Naive thymus-derived CD4-positive, alpha-beta T cell (primary cell): ENCODE measurements at regions not wholly inside any gene's neighbourhood (a gene's known extent, or its start where the extent isn't known, plus 50 kb on each side); places are given as distances from the start of the nearest gene placed in this dataset.

Experiments
- ATAC-seq: fragments of 150-1000 bp; cut with Tn5 transposase; 2 replicates; pipeline ENCODE4 v1.10.0; 2021; ENCODE audit warnings: mild to moderate bottlenecking, moderate library complexity
- CTCF ChIA-PET: fragments of 350-600 bp; sonication (Branson Sonifier 250); formaldehyde crosslinking; loops from one replicate; lab custom pipeline; 2021; ENCODE audit warnings: antibody characterized with exemption; lab: Charles Lee
- POLR2A ChIA-PET: fragments of 350-600 bp; sonication (Branson Sonifier 250); formaldehyde crosslinking; loops from one replicate; lab custom pipeline; 2021; ENCODE audit warnings: antibody characterized with exemption, inconsistent platforms; lab: Charles Lee
- DNase-seq, 9 donors: peaks; one replicate each; pipeline versions ENCODE4 v3.0.0 to v3.0.0-alpha.2; 2020 to 2022; ENCODE audit warnings: mixed read lengths in 1 of 9
- H3K27ac ChIP-seq: one replicate; pipeline ENCODE4 v1.7.0; 2013; ENCODE audit warnings: mild to moderate bottlenecking, low read depth, low read length, moderate library complexity
- H3K27me3 ChIP-seq, 2 donors: one replicate each; pipeline ENCODE4 v1.7.0; 2013; ENCODE audit warnings: low read length in 2 of 2, mild to moderate bottlenecking in 2 of 2, moderate library complexity in 2 of 2; ENCODE audit not compliant: control insufficient read depth in 2 of 2, insufficient read depth in 2 of 2
- H3K36me3 ChIP-seq, 3 experiments: 1 replicate in 2 of 3; 2 replicates in 1 of 3; pipeline ENCODE4 v1.7.0; 2013; ENCODE audit warnings: low read length in 3 of 3, mild to moderate bottlenecking in 3 of 3, moderate library complexity in 1 of 3; ENCODE audit not compliant: insufficient read depth in 3 of 3, control insufficient read depth in 2 of 3
- H3K4me1 ChIP-seq, 2 donors: one replicate each; pipeline ENCODE4 v1.7.0; 2013; ENCODE audit warnings: low read length in 2 of 2, mild to moderate bottlenecking in 2 of 2, moderate library complexity in 1 of 2; ENCODE audit not compliant: control insufficient read depth in 2 of 2, insufficient read depth in 2 of 2
- H3K4me3 ChIP-seq: 2 replicates; pipeline ENCODE4 v1.7.0; 2013; ENCODE audit warnings: mild to moderate bottlenecking, low read length
- H3K9me3 ChIP-seq, 3 experiments: 1 replicate in 2 of 3; 2 replicates in 1 of 3; pipeline ENCODE4 v1.7.0; 2013; ENCODE audit warnings: low read length in 3 of 3; ENCODE audit not compliant: control insufficient read depth in 2 of 3
- H3K27ac Mint-ChIP-seq, 9 donors: one replicate each; pipeline ENCODE4 v1.8.0; 2020 to 2022; ENCODE audit warnings: mixed read lengths in 9 of 9, mild to moderate bottlenecking in 8 of 9, moderate library complexity in 5 of 9, inconsistent platforms in 2 of 9
- H3K27me3 Mint-ChIP-seq, 5 donors: one replicate each; pipeline ENCODE4 v1.8.0; 2021 to 2022; ENCODE audit warnings: mixed read lengths in 5 of 5, mild to moderate bottlenecking in 1 of 5
- H3K36me3 Mint-ChIP-seq, 5 donors: one replicate each; pipeline ENCODE4 v1.8.0; 2020 to 2022; ENCODE audit warnings: mixed read lengths in 5 of 5, mild to moderate bottlenecking in 3 of 5, inconsistent platforms in 1 of 5
- H3K4me1 Mint-ChIP-seq, 7 donors: one replicate each; pipeline ENCODE4 v1.8.0; 2020 to 2022; ENCODE audit warnings: mixed read lengths in 7 of 7, mild to moderate bottlenecking in 3 of 7, inconsistent platforms in 1 of 7
- H3K4me3 Mint-ChIP-seq, 10 donors: one replicate each; pipeline ENCODE4 v1.8.0; 2020 to 2022; ENCODE audit warnings: mild to moderate bottlenecking in 10 of 10, mixed read lengths in 10 of 10, moderate library complexity in 6 of 10, inconsistent platforms in 2 of 10
- H3K9me3 Mint-ChIP-seq, 11 donors: one replicate each; pipeline ENCODE4 v1.8.0; 2020 to 2022; ENCODE audit warnings: mixed read lengths in 11 of 11, mild to moderate bottlenecking in 4 of 11, inconsistent platforms in 1 of 11, moderate library complexity in 1 of 11
- intact Hi-C, 2 donors: fragments of 100-400 bp; cut with micrococcal nuclease; formaldehyde crosslinking; loops; one replicate each; pipeline ENCODE4 v1.15.1; 2023

- H3K36me3 Mint-ChIP-seq = no peaks in the 10 kb centered on the region
- Histone ChIP-seq H3K4me3 (no peak overlapping the region), H3K27ac (no peak overlapping the region), H3K27me3 (no peaks in the 10 kb centered on the region), H3K4me1 (no peaks in the 10 kb centered on the region), H3K36me3 (no peaks in the 10 kb centered on the region), H3K9me3 (no peaks in the 10 kb centered on the region)
- peaks cover 0 to 4% (median 0%) of the 10 kb centered on the region in 11 donors for H3K9me3 Mint-ChIP-seq
- intact Hi-C loops = loop anchor here in 1 of 2 donors (5.0 kb wide), 1 partner anchor 42 kb away; no protein-coding TSS in a partner anchor
- ATAC-seq (no peak), DNase-seq (no peak)
- H3K27me3 Mint-ChIP-seq = peaks cover 0 to 2% (median 0%) of the 10 kb centered on the region in 5 donors
- no peak overlapping the region for H3K27ac Mint-ChIP-seq
- peaks cover 0 to 6% (median 0%) of the 10 kb centered on the region in 7 donors for H3K4me1 Mint-ChIP-seq
- no peak overlapping the region for H3K4me3 Mint-ChIP-seq
- POLR2A ChIA-PET = no interaction called here
- CTCF ChIA-PET = no interaction called here
Observed at GRCh38 chr21:17729455-17729854, 89.7 kb downstream of the C21orf91 start.

GRCh38 chr21:17727361-17727760, 91.8 kb downstream of the C21orf91 start:
- ATAC-seq (no peak), DNase-seq (no peak)
- intact Hi-C loops = loop anchor here in 1 of 2 donors (5.0 kb wide), 1 partner anchor 40 kb away; no protein-coding TSS in a partner anchor
- no peaks in the 10 kb centered on the region for H3K4me1 ChIP-seq
- no peaks in the 10 kb centered on the region for H3K27me3 ChIP-seq
- ChIA-PET POLR2A (no interaction called here), CTCF (no interaction called here)
- H3K36me3 ChIP-seq = no peaks in the 10 kb centered on the region
- H3K9me3 ChIP-seq = no peaks in the 10 kb centered on the region
- Mint-ChIP-seq H3K27ac (no peak overlapping the region), H3K9me3 (peaks cover 0 to 4% (median 0%) of the 10 kb centered on the region in 11 donors), H3K4me1 (peaks cover 0 to 6% (median 0%) of the 10 kb centered on the region in 7 donors), H3K27me3 (peaks cover 0 to 2% (median 0%) of the 10 kb centered on the region in 5 donors), H3K36me3 (no peaks in the 10 kb centered on the region), H3K4me3 (no peak overlapping the region)
- H3K4me3 ChIP-seq = no peak overlapping the region
- H3K27ac ChIP-seq = no peak overlapping the region

- POLR2A ChIA-PET = no interaction called here
- H3K4me1 ChIP-seq = no peaks in the 10 kb centered on the region
- H3K4me3 ChIP-seq = no peak overlapping the region
- no peaks in the 10 kb centered on the region for H3K9me3 ChIP-seq
- CTCF ChIA-PET = no interaction called here
- H3K4me3 Mint-ChIP-seq = no peak overlapping the region
- intact Hi-C loops = loop anchor here in 1 of 2 donors (5.0 kb wide), 1 partner anchor 39 kb away; no protein-coding TSS in a partner anchor
- no peaks in the 10 kb centered on the region for H3K36me3 Mint-ChIP-seq
- ATAC-seq = no peak
- H3K27me3 ChIP-seq = no peaks in the 10 kb centered on the region
- H3K27me3 Mint-ChIP-seq = peaks cover 0 to 2% (median 0%) of the 10 kb centered on the region in 5 donors
- H3K27ac ChIP-seq = no peak overlapping the region
- H3K36me3 ChIP-seq = no peaks in the 10 kb centered on the region
- no peak for DNase-seq
- H3K9me3 Mint-ChIP-seq = peaks cover 0 to 7% (median 0%) of the 10 kb centered on the region in 11 donors
- H3K27ac Mint-ChIP-seq = no peak overlapping the region
- H3K4me1 Mint-ChIP-seq = peaks cover 0 to 6% (median 0%) of the 10 kb centered on the region in 7 donors
Observed at GRCh38 chr21:17726047-17726829, 92.9 kb downstream of the C21orf91 start.

GRCh38 chr21:17725339-17725738, 93.8 kb downstream of the C21orf91 start:
- no peak for ATAC-seq
- Mint-ChIP-seq H3K4me3 (no peak overlapping the region), H3K27ac (no peak overlapping the region), H3K27me3 (no peaks in the 10 kb centered on the region), H3K4me1 (peaks cover 0 to 2% (median 0%) of the 10 kb centered on the region in 7 donors), H3K9me3 (peaks cover 0 to 5% (median 0%) of the 10 kb centered on the region in 11 donors), H3K36me3 (no peaks in the 10 kb centered on the region)
- no peaks in the 10 kb centered on the region for H3K27me3 ChIP-seq
- H3K4me1 ChIP-seq = no peaks in the 10 kb centered on the region
- ChIA-PET CTCF (no interaction called here), POLR2A (no interaction called here)
- H3K4me3 ChIP-seq = no peak overlapping the region
- intact Hi-C loops = loop anchor here in 1 of 2 donors (5.0 kb wide), 1 partner anchor 38 kb away; no protein-coding TSS in a partner anchor
- DNase-seq = no peak
- no peaks in the 10 kb centered on the region for H3K36me3 ChIP-seq
- H3K9me3 ChIP-seq = no peaks in the 10 kb centered on the region
- H3K27ac ChIP-seq = no peak overlapping the region

- H3K4me1 Mint-ChIP-seq = peaks cover 0 to 29% (median 0%) of the 10 kb centered on the region in 7 donors
- peaks cover 0 to 13% (median 5%) of the 10 kb centered on the region in 5 donors for H3K36me3 Mint-ChIP-seq
- no peak overlapping the region for H3K27ac ChIP-seq
- no peaks in the 10 kb centered on the region for H3K4me1 ChIP-seq
- no peaks in the 10 kb centered on the region for H3K27me3 ChIP-seq
- DNase-seq (no peak), ATAC-seq (no peak)
- ChIA-PET CTCF (no interaction called here), POLR2A (no interaction called here)
- H3K36me3 ChIP-seq = no peaks in the 10 kb centered on the region
- no peak overlapping the region for H3K4me3 ChIP-seq
- intact Hi-C loops = no loop called here
- H3K9me3 ChIP-seq = no peaks in the 10 kb centered on the region
- no peaks in the 10 kb centered on the region for H3K27me3 Mint-ChIP-seq
- H3K4me3 Mint-ChIP-seq = no peak overlapping the region
- H3K27ac Mint-ChIP-seq = no peak overlapping the region
- peaks cover 5 to 17% (median 9%) of the 10 kb centered on the region in 11 donors for H3K9me3 Mint-ChIP-seq
Observed at GRCh38 chr21:17712887-17713286, 100.2 kb upstream of the BTG3 start.

- Histone ChIP-seq H3K9me3 (no peaks in the 10 kb centered on the region), H3K4me1 (no peaks in the 10 kb centered on the region), H3K4me3 (no peak overlapping the region), H3K27ac (no peak overlapping the region), H3K27me3 (no peaks in the 10 kb centered on the region), H3K36me3 (no peaks in the 10 kb centered on the region)
- Mint-ChIP-seq H3K27ac (no peak overlapping the region), H3K9me3 (peaks cover 5 to 19% (median 9%) of the 10 kb centered on the region in 11 donors), H3K36me3 (peaks cover 0 to 16% (median 5%) of the 10 kb centered on the region in 5 donors), H3K27me3 (no peaks in the 10 kb centered on the region), H3K4me3 (no peak overlapping the region), H3K4me1 (peaks cover 0 to 29% (median 0%) of the 10 kb centered on the region in 7 donors)
- intact Hi-C loops = no loop called here
- DNase-seq (no peak), ATAC-seq (no peak)
- CTCF ChIA-PET = no interaction called here
- POLR2A ChIA-PET = no interaction called here
Observed at GRCh38 chr21:17711896-17712295, 99.2 kb upstream of the BTG3 start.
